DND-41 (cell line): ENCODE measurements at regions not wholly inside any gene's neighbourhood (a gene's known extent, or its start where the extent isn't known, plus 50 kb on each side); places are given as distances from the start of the nearest gene placed in this dataset.

Experiments
- EZH2 ChIP-seq: IDR thresholded peaks from 3 replicates; pipeline ENCODE4 v1.6.1; 2012; ENCODE audit warnings: borderline replicate concordance, low read depth, mild to moderate bottlenecking, moderate library complexity, low read length, inconsistent platforms; ENCODE audit not compliant: severe bottlenecking
- TF ChIP-seq, protein P1 (sequence below): IDR thresholded peaks from 2 replicates; pipeline ENCODE4 v1.5.1; 2012; ENCODE audit warnings: borderline replicate concordance, low read length, moderate library complexity, mild to moderate bottlenecking; ENCODE audit not compliant: poor library complexity, severe bottlenecking; ENCODE audit errors: extremely low read depth

DNA sequence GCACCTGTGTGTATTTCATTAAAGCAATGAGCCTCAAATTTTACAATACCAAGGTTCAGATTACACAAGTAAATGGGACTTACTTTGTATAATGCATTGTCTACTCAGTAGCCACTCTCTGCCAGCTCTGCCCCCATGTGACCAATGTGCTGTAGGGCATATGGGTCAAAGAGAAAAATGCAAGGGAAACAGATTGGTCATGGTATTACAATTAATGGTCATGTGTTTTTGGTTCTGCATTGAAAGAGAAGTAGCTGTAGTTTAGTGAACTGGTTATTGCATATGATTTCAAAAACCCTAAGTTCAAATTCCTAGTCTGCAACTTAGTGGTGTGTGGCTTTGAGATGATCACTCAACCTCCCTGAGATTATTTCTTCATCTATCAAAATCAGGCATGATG lies 545.4 kb downstream of the SUCLA2 start:
- TF ChIP-seq, protein P1, sequence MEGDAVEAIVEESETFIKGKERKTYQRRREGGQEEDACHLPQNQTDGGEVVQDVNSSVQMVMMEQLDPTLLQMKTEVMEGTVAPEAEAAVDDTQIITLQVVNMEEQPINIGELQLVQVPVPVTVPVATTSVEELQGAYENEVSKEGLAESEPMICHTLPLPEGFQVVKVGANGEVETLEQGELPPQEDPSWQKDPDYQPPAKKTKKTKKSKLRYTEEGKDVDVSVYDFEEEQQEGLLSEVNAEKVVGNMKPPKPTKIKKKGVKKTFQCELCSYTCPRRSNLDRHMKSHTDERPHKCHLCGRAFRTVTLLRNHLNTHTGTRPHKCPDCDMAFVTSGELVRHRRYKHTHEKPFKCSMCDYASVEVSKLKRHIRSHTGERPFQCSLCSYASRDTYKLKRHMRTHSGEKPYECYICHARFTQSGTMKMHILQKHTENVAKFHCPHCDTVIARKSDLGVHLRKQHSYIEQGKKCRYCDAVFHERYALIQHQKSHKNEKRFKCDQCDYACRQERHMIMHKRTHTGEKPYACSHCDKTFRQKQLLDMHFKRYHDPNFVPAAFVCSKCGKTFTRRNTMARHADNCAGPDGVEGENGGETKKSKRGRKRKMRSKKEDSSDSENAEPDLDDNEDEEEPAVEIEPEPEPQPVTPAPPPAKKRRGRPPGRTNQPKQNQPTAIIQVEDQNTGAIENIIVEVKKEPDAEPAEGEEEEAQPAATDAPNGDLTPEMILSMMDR: no peak
- no peak for TF ChIP-seq EZH2
